GM12878 (cell line): ENCODE measurements at regions not wholly inside any gene's neighbourhood (a gene's known extent, or its start where the extent isn't known, plus 50 kb on each side); places are given as distances from the start of the nearest gene placed in this dataset.

Experiments used
- ATAC-seq: fragments of 200-7000 bp; cut with Tn5 transposase; 3 replicates; pipeline ENCODE4 v1.9.1; 2020; ENCODE audit warnings: mild to moderate bottlenecking, moderate library complexity
- BruUV-seq: library from RNA; stranded (reverse); fragments of 400-500 nt; replicated peaks from 2 replicates; lab custom pipeline; 2021; lab: Mats Ljungman, UMichigan
- CTCF ChIA-PET: fragments of 300-600 bp; sonication (Branson Sonifier 250); formaldehyde crosslinking; extraction: SDS; loops from one replicate; lab custom pipeline; 2021; ENCODE audit warnings: inconsistent platforms; lab: Yijun Ruan, JAX
- POLR2A ChIA-PET: fragments of 350-600 bp; formaldehyde crosslinking; extraction: SDS; loops from one replicate; lab custom pipeline; 2021; ENCODE audit warnings: inconsistent platforms; lab: Charles Lee
- RAD21 ChIA-PET: fragments of 300-600 bp; sonication (Branson Sonifier 250); formaldehyde crosslinking; loops from one replicate; lab custom pipeline; 2023; ENCODE audit warnings: antibody characterized with exemption; ENCODE audit not compliant: unreplicated experiment; lab: Charles Lee
- SMC1A ChIA-PET: fragments of 300-600 bp; sonication (Branson Sonifier 250); formaldehyde crosslinking; loops from one replicate; lab custom pipeline; 2023; ENCODE audit not compliant: unreplicated experiment, uncharacterized antibody; lab: Charles Lee
- DNase-seq: peaks from one replicate; pipeline ENCODE4 v3.0.0-alpha.2; 2011; ENCODE audit warnings: low read depth, low spot score
- FAIRE-seq: peaks from 3 replicates; lab custom pipeline; 2011; peaks lifted over from hg19 to GRCh38; lab: Jason Lieb, UNC
- H2AFZ ChIP-seq: 2 replicates; pipeline ENCODE4 v1.6.0; 2011; ENCODE audit warnings: low read depth, low read length, control low read depth; ENCODE audit not compliant: control insufficient read depth
- H3K27ac ChIP-seq: 2 replicates; pipeline ENCODE4 v1.5.1; 2011; ENCODE audit warnings: control low read depth; ENCODE audit not compliant: control insufficient read depth, insufficient read depth
- H3K27me3 ChIP-seq, 2 experiments: replicated peaks in 1 of 2; 2 replicates each; pipeline versions ENCODE4 v1.6.0 to v1.6.1; 2011; ENCODE audit warnings: low read length in 1 of 2; ENCODE audit not compliant: control insufficient read depth in 2 of 2, insufficient read depth in 2 of 2
- H3K36me3 ChIP-seq, 2 experiments: 2 replicates each; pipeline ENCODE4 v1.5.1; 2011; ENCODE audit warnings: low read length in 1 of 2; ENCODE audit not compliant: control insufficient read depth in 2 of 2, insufficient read depth in 2 of 2
- H3K4me1 ChIP-seq: 2 replicates; pipeline ENCODE4 v1.6.1; 2011; ENCODE audit warnings: mild to moderate bottlenecking, low read length, moderate library complexity, mixed read lengths; ENCODE audit not compliant: control insufficient read depth, insufficient read depth
- H3K4me2 ChIP-seq: 2 replicates; pipeline ENCODE4 v1.6.0; 2011; ENCODE audit warnings: control low read depth; ENCODE audit not compliant: control insufficient read depth, insufficient read depth
- H3K4me3 ChIP-seq: fragments of 200-600 bp; sonication (generic); 2 replicates; pipeline ENCODE4 v1.5.1; 2016
- H3K79me2 ChIP-seq: 2 replicates; pipeline ENCODE4 v1.6.0; 2011; ENCODE audit warnings: low read length; ENCODE audit not compliant: control insufficient read depth, insufficient read depth
- H3K9ac ChIP-seq: 2 replicates; pipeline ENCODE4 v1.8.0; 2011; ENCODE audit warnings: low read length, control low read depth, mixed read lengths; ENCODE audit not compliant: control insufficient read depth, insufficient read depth
- H3K9me3 ChIP-seq: replicated peaks from 3 replicates; pipeline ENCODE4 v1.5.1; 2011; ENCODE audit warnings: mild to moderate bottlenecking, low read length; ENCODE audit not compliant: control insufficient read depth, insufficient read depth
- H4K20me1 ChIP-seq: 2 replicates; pipeline ENCODE4 v1.6.0; 2011; ENCODE audit not compliant: control insufficient read depth, insufficient read depth
- CEBPB ChIP-seq, 2 experiments: fragments of 150-350 bp in 1 of 2; IDR thresholded peaks; 2 replicates each; pipeline ENCODE4 v1.6.1; 2012 to 2014; ENCODE audit warnings: low read depth in 2 of 2, low read length in 2 of 2, borderline replicate concordance in 1 of 2, inconsistent platforms in 1 of 2
- JUNB ChIP-seq: IDR thresholded peaks from 2 replicates; pipeline ENCODE4 v1.6.1; 2016; ENCODE audit warnings: antibody characterized with exemption, mild to moderate bottlenecking
- MTA3 ChIP-seq: IDR thresholded peaks from 2 replicates; pipeline ENCODE4 v1.6.1; 2012; ENCODE audit warnings: low read length, inconsistent platforms, borderline replicate concordance
- SMARCA5 ChIP-seq: fragments of 450-650 bp; IDR thresholded peaks from 2 replicates; pipeline ENCODE4 v1.6.1; 2017; ENCODE audit warnings: mild to moderate bottlenecking
- SPI1 ChIP-seq: IDR thresholded peaks from 2 replicates; pipeline ENCODE4 v1.6.1; 2011; ENCODE audit warnings: low read depth, mild to moderate bottlenecking, low read length, moderate library complexity, borderline replicate concordance; ENCODE audit not compliant: insufficient read depth
- STAT1 ChIP-seq: fragments of 450-650 bp; conservative IDR thresholded peaks from 2 replicates; pipeline ENCODE4 v1.6.1; 2014; ENCODE audit warnings: antibody characterized with exemption, mild to moderate bottlenecking
- WGBS: methylation state at CpG from one replicate; pipeline ENCODE4 v1.1.6; 2016; ENCODE audit warnings: low lambda C conversion rate; ENCODE audit not compliant: insufficient replicate concordance, insufficient coverage; ENCODE audit errors: missing lambda C conversion rate; 5-methylcytosine and 5-hydroxymethylcytosine counted together
- in situ Hi-C: fragments of 300-500 bp; cut with MboI; formaldehyde crosslinking; loops from 9 replicates; pipeline ENCODE4 v1.14.3; 2018; ENCODE audit warnings: mixed read lengths
- intact Hi-C: fragments of 100-400 bp; cut with micrococcal nuclease; formaldehyde crosslinking; loops from one replicate; pipeline ENCODE4 v1.14.2; 2022; ENCODE audit not compliant: unreplicated experiment
- TF ChIP-seq, protein P1 (sequence below): fragments of 450-650 bp; IDR thresholded peaks from 2 replicates; pipeline ENCODE4 v1.6.1; 2017; ENCODE audit warnings: low read depth, mild to moderate bottlenecking, moderate library complexity
- TF ChIP-seq, protein P2 (sequence below): fragments of 450-650 bp; formaldehyde crosslinking; IDR thresholded peaks from 2 replicates; pipeline ENCODE4 v1.4.0; 2022; ENCODE audit warnings: mild to moderate bottlenecking, moderate library complexity

GRCh38 chr6:145047891-145048290, 687.4 kb downstream of the EPM2A start (continued):
- TF ChIP-seq, protein P1, sequence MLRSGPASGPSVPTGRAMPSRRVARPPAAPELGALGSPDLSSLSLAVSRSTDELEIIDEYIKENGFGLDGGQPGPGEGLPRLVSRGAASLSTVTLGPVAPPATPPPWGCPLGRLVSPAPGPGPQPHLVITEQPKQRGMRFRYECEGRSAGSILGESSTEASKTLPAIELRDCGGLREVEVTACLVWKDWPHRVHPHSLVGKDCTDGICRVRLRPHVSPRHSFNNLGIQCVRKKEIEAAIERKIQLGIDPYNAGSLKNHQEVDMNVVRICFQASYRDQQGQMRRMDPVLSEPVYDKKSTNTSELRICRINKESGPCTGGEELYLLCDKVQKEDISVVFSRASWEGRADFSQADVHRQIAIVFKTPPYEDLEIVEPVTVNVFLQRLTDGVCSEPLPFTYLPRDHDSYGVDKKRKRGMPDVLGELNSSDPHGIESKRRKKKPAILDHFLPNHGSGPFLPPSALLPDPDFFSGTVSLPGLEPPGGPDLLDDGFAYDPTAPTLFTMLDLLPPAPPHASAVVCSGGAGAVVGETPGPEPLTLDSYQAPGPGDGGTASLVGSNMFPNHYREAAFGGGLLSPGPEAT = no peak
- no peak for TF ChIP-seq SPI1
- TF ChIP-seq CEBPB (IDR thresholded peaks at IDR 0.05; ENCODE audit: borderline replicate concordance in 1 of 2, low read depth in 2 of 2, low read length in 2 of 2) = no peak

GRCh38 chr6:145051661-145052060, 683.7 kb downstream of the EPM2A start:
- no TSS peak for BruUV-seq
- ATAC-seq (no peak), DNase-seq (no peak), FAIRE-seq (no peak)
- H3K4me2 ChIP-seq = no peak overlapping the region
- no peak overlapping the region for H2AFZ ChIP-seq
- H3K36me3 ChIP-seq = no peaks in the 10 kb centered on the region
- TF ChIP-seq JUNB = no peak
- no peak for TF ChIP-seq MTA3
- TF ChIP-seq, protein P2, sequence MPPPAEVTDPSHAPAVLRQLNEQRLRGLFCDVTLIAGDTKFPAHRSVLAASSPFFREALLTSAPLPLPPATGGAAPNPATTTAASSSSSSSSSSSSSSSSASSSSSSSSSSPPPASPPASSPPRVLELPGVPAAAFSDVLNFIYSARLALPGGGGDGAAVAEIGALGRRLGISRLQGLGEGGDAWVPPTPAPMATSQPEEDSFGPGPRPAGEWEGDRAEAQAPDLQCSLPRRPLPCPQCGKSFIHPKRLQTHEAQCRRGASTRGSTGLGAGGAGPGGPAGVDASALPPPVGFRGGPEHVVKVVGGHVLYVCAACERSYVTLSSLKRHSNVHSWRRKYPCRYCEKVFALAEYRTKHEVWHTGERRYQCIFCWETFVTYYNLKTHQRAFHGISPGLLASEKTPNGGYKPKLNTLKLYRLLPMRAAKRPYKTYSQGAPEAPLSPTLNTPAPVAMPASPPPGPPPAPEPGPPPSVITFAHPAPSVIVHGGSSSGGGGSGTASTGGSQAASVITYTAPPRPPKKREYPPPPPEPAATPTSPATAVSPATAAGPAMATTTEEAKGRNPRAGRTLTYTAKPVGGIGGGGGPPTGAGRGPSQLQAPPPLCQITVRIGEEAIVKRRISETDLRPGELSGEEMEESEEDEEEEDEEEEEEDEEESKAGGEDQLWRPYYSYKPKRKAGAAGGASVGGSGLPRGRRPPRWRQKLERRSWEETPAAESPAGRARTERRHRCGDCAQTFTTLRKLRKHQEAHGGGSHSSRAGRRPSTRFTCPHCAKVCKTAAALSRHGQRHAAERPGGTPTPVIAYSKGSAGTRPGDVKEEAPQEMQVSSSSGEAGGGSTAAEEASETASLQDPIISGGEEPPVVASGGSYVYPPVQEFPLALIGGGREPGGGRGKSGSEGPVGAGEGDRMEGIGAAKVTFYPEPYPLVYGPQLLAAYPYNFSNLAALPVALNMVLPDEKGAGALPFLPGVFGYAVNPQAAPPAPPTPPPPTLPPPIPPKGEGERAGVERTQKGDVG = no peak
- TF ChIP-seq STAT1 = no peak
- no peak for TF ChIP-seq SMARCA5
- CTCF ChIA-PET = interaction anchor here (0.7 kb wide), 1 partner anchor 183 kb away, joined by 3 read pairs; no protein-coding TSS in a partner anchor
- SMC1A ChIA-PET = no interaction called here
- H3K79me2 ChIP-seq = no peaks in the 10 kb centered on the region
- H3K4me1 ChIP-seq = no peaks in the 10 kb centered on the region
- no peak overlapping the region for H3K27ac ChIP-seq
- POLR2A ChIA-PET = no interaction called here
- no peak overlapping the region for H3K9ac ChIP-seq
- no peaks in the 10 kb centered on the region for H3K27me3 ChIP-seq
- RAD21 ChIA-PET = no interaction called here
- no peaks in the 10 kb centered on the region for H3K9me3 ChIP-seq
- intact Hi-C loops (no loop called here), in situ Hi-C loops (no loop called here)
- 4% methylated on average over 2 of the region's 2 CpGs for WGBS
- no peak overlapping the region for H3K4me3 ChIP-seq
- no peaks in the 10 kb centered on the region for H4K20me1 ChIP-seq
